ENCODE measurements at regions not wholly inside any gene's neighbourhood (a gene's known extent, or its start where the extent isn't known, plus 50 kb on each side); places are given as distances from the start of the nearest gene placed in this dataset.
"Not testable (repeated sequence)": the region's sequence is repeated elsewhere in the genome, so short reads cannot be mapped to it uniquely, and the experiment has no call there.

DNA sequence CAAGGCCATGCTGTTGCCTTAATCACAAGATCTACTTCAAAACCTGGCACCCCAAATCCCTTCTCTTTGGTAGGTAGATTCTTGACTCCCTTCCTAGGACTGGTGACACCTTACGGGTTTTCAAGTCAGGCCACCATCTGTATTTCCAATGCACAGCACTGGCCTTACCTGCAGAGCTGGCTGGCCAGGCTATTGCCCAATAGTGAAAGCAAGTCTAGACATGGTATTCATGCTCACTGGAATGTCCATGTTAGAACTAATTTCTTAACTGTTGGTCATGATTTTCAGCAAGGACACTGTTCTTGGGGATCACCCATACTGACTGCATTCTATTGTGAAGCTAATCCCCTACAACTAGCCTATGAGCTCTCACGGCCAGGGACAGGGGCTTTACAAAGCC, 313.1 kb upstream of the RNF32 start:
- Histone ChIP-seq H3K36me3 (ENCODE audit: control insufficient read depth, insufficient read depth, low read length) (no peaks in the 10 kb centered on the region), H3K4me1 (ENCODE audit: control insufficient read depth, insufficient read depth, low read length) (no peaks in the 10 kb centered on the region), H3K4me3 (ENCODE audit: low read depth in 2 of 2, low read length in 2 of 2) (no peak overlapping the region), H3K9me3 (ENCODE audit: control insufficient read depth, insufficient read depth, low read depth, low read length) (no peaks in the 10 kb centered on the region; the same call in 1 of the 2 replicates), H3K27me3 (ENCODE audit: control insufficient read depth, insufficient read depth, low read length) (no peaks in the 10 kb centered on the region; the same call in 1 of the 2 replicates), H3K27ac (ENCODE audit: low read length) (no peak overlapping the region)
- intact Hi-C loops (cut with micrococcal nuclease; ENCODE audit: unreplicated experiment) (no loop called here), in situ Hi-C loops (cut with HindIII; ENCODE audit: low pct_unique_long_range_greater_than_20kb, low sequenced_read_pairs) (no loop called here)
- ATAC-seq (no peak), DNase-seq (ENCODE audit: low read depth, low spot score) (no peak)
- TF ChIP-seq POLR2AphosphoS5 (IDR thresholded peaks at IDR 0.05; ENCODE audit: low read depth, low read length) (no peak), SIN3A (IDR thresholded peaks at IDR 0.05; ENCODE audit: borderline replicate concordance, insufficient read depth, low read depth, low read length) (no peak), TCF7L2 (IDR thresholded peaks at IDR 0.05; ENCODE audit: low read depth, low read length) (no peak), REST (IDR thresholded peaks at IDR 0.05; ENCODE audit: insufficient read depth in 1 of 2, low read depth in 2 of 2, low read length in 1 of 2) (no peak)
- TF ChIP-seq, protein P1, sequence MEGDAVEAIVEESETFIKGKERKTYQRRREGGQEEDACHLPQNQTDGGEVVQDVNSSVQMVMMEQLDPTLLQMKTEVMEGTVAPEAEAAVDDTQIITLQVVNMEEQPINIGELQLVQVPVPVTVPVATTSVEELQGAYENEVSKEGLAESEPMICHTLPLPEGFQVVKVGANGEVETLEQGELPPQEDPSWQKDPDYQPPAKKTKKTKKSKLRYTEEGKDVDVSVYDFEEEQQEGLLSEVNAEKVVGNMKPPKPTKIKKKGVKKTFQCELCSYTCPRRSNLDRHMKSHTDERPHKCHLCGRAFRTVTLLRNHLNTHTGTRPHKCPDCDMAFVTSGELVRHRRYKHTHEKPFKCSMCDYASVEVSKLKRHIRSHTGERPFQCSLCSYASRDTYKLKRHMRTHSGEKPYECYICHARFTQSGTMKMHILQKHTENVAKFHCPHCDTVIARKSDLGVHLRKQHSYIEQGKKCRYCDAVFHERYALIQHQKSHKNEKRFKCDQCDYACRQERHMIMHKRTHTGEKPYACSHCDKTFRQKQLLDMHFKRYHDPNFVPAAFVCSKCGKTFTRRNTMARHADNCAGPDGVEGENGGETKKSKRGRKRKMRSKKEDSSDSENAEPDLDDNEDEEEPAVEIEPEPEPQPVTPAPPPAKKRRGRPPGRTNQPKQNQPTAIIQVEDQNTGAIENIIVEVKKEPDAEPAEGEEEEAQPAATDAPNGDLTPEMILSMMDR (IDR thresholded peaks at IDR 0.05) = no peak
- ChIA-PET CTCF (no interaction called here), POLR2A (no interaction called here)
- no TSS peak for BruUV-seq (replicated peaks)

DNA sequence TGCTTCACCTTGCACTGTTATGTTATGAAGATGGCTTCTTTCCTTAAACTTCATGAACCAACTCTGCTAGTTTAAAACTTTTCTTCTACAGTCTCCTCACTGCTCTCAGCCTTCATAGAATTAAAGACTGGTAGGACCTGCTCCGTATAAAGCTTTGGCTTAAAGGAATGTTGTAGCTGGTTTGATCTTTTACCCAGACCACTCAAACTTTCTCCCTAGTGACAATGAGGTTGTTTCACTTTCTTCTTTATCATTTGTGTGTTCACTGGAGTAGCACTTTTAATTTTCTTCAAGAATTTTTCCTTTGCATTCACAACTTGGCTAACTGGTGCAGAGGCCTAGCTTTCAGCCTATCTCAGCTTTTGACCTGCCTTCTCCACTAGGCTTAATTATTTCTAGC, 316.4 kb upstream of the RNF32 start:
- H3K27me3 ChIP-seq (ENCODE audit: control insufficient read depth, insufficient read depth, low read length) = peaks cover 3% of the 10 kb centered on the region; the same call in 1 of the 2 replicates
- H3K4me1 ChIP-seq (ENCODE audit: control insufficient read depth, insufficient read depth, low read length) = no peaks in the 10 kb centered on the region
- no peaks in the 10 kb centered on the region for H3K9me3 ChIP-seq (ENCODE audit: control insufficient read depth, insufficient read depth, low read depth, low read length)
- intact Hi-C loops (cut with micrococcal nuclease; ENCODE audit: unreplicated experiment) (no loop called here), in situ Hi-C loops (cut with HindIII; ENCODE audit: low pct_unique_long_range_greater_than_20kb, low sequenced_read_pairs) (no loop called here)
- H3K36me3 ChIP-seq (ENCODE audit: control insufficient read depth, insufficient read depth, low read length) = no peaks in the 10 kb centered on the region
- BruUV-seq (replicated peaks) = no TSS peak
- no peak overlapping the region for H3K27ac ChIP-seq (ENCODE audit: low read length)
- H3K4me3 ChIP-seq (ENCODE audit: low read depth in 2 of 2, low read length in 2 of 2) = no peak overlapping the region
- ATAC-seq = no peak
- TF ChIP-seq, protein P1 (IDR thresholded peaks at IDR 0.05) = no peak
- TF ChIP-seq REST (IDR thresholded peaks at IDR 0.05; ENCODE audit: insufficient read depth in 1 of 2, low read depth in 2 of 2, low read length in 1 of 2) (no peak), SIN3A (IDR thresholded peaks at IDR 0.05; ENCODE audit: borderline replicate concordance, insufficient read depth, low read depth, low read length) (no peak), POLR2AphosphoS5 (IDR thresholded peaks at IDR 0.05; ENCODE audit: low read depth, low read length) (no peak), TCF7L2 (IDR thresholded peaks at IDR 0.05; ENCODE audit: low read depth, low read length) (no peak)
- POLR2A ChIA-PET = no interaction called here
- DNase-seq (ENCODE audit: low read depth, low spot score) = no peak
- CTCF ChIA-PET = no interaction called here

- POLR2A ChIA-PET; H3K4me3 ChIP-seq (ENCODE audit: low read depth in 2 of 2, low read length in 2 of 2); H3K9me3 ChIP-seq (ENCODE audit: control insufficient read depth, insufficient read depth, low read depth, low read length); BruUV-seq (replicated peaks); in situ Hi-C loops (cut with HindIII; ENCODE audit: low pct_unique_long_range_greater_than_20kb, low sequenced_read_pairs); ATAC-seq; H3K4me1 ChIP-seq (ENCODE audit: control insufficient read depth, insufficient read depth, low read length); CTCF ChIA-PET; H3K36me3 ChIP-seq (ENCODE audit: control insufficient read depth, insufficient read depth, low read length); H3K27me3 ChIP-seq (ENCODE audit: control insufficient read depth, insufficient read depth, low read length); H3K27ac ChIP-seq (ENCODE audit: low read length); intact Hi-C loops (cut with micrococcal nuclease; ENCODE audit: unreplicated experiment); DNase-seq (ENCODE audit: low read depth, low spot score): not testable (repeated sequence)
Measured at GRCh38 chr7:156321430-156321829, 319.1 kb upstream of the RNF32 start.

Measured in Panc1 (cell line).